ENCODE measurements at regions not wholly inside any gene's neighbourhood (a gene's known extent, or its start where the extent isn't known, plus 50 kb on each side); places are given as distances from the start of the nearest gene placed in this dataset.
A peak's percentile ranks its signal among the peaks of the same experiment; 100 is the strongest.

DNA sequence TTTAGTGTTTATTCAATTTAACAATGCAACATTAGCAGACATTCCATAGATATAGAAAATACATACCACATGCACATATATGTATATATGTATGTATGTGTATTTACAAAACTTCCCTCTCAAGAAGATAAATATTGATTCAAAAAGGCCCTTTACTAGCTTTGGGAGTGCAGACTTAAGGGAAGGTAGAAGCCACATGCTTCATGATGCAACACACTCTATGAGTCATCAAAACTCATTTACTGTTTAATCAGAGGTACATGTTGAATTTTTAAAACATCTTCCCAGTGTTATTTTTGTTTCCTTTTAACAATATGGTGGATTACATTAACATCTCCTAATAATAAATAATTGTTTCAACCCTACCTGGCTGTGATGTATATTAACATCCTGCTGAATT lies 61.4 kb upstream of the KIRREL1 start (continued):
- TF ChIP-seq CTCF (IDR thresholded peaks at IDR 0.05 in 2 of 3, conservative IDR thresholded peaks at IDR 0.05 in 1 of 3; ENCODE audit: borderline replicate concordance in 1 of 3, insufficient read depth in 1 of 3, low read depth in 2 of 3, low read length in 2 of 3) (no peak), SRF (IDR thresholded peaks at IDR 0.05; ENCODE audit: low read depth) (no peak), YY1 (IDR thresholded peaks at IDR 0.05; ENCODE audit: extremely low read depth, insufficient replicate concordance, low read depth, low read length) (no peak), ZFX (IDR thresholded peaks at IDR 0.05) (no peak), TCF7L2 (IDR thresholded peaks at IDR 0.05; ENCODE audit: borderline replicate concordance, extremely low read depth, insufficient read depth, insufficient read length) (no peak), RAD21 (IDR thresholded peaks at IDR 0.05; ENCODE audit: low read depth) (no peak), JUND (IDR thresholded peaks at IDR 0.05) (0 out of 2 replicates have a peak, but pooled peaks have one; percentile 21), EZH2phosphoT487 (IDR thresholded peaks at IDR 0.05; ENCODE audit: borderline replicate concordance) (no peak), EZH2 (IDR thresholded peaks at IDR 0.05) (no peak), POLR2A (IDR thresholded peaks at IDR 0.05; ENCODE audit: borderline replicate concordance, extremely low read depth, insufficient read depth, insufficient read length) (no peak), SIN3A (IDR thresholded peaks at IDR 0.05; ENCODE audit: low read depth) (no peak), POLR2AphosphoS5 (IDR thresholded peaks at IDR 0.05; ENCODE audit: low read depth, low read length) (no peak), CEBPB (IDR thresholded peaks at IDR 0.05; ENCODE audit: low read depth) (peak; percentile 55)
- TF ChIP-seq, protein P1, sequence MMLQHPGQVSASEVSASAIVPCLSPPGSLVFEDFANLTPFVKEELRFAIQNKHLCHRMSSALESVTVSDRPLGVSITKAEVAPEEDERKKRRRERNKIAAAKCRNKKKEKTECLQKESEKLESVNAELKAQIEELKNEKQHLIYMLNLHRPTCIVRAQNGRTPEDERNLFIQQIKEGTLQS (IDR thresholded peaks at IDR 0.05), result no peak
- TF ChIP-seq, protein P2, sequence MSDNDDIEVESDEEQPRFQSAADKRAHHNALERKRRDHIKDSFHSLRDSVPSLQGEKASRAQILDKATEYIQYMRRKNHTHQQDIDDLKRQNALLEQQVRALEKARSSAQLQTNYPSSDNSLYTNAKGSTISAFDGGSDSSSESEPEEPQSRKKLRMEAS (IDR thresholded peaks at IDR 0.05), result peak; percentile 63
- TF ChIP-seq, protein P3, sequence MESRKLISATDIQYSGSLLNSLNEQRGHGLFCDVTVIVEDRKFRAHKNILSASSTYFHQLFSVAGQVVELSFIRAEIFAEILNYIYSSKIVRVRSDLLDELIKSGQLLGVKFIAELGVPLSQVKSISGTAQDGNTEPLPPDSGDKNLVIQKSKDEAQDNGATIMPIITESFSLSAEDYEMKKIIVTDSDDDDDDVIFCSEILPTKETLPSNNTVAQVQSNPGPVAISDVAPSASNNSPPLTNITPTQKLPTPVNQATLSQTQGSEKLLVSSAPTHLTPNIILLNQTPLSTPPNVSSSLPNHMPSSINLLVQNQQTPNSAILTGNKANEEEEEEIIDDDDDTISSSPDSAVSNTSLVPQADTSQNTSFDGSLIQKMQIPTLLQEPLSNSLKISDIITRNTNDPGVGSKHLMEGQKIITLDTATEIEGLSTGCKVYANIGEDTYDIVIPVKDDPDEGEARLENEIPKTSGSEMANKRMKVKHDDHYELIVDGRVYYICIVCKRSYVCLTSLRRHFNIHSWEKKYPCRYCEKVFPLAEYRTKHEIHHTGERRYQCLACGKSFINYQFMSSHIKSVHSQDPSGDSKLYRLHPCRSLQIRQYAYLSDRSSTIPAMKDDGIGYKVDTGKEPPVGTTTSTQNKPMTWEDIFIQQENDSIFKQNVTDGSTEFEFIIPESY (IDR thresholded peaks at IDR 0.05; ENCODE audit: extremely low read depth, insufficient replicate concordance, low read length), result no peak
